GM20431 (cell line): ENCODE measurements at regions not wholly inside any gene's neighbourhood (a gene's known extent, or its start where the extent isn't known, plus 50 kb on each side); places are given as distances from the start of the nearest gene placed in this dataset.

Experiments
- in situ Hi-C: fragments of 300-500 bp; cut with MseI, MboI; formaldehyde crosslinking; loops from one replicate; pipeline ENCODE4 v1.15.0; 2020; ENCODE audit warnings: low sequenced_read_pairs; ENCODE audit not compliant: unreplicated experiment

- in situ Hi-C loops, result no loop called here
These were observed 397.1 kb upstream of the DCN start for GRCh38 chr12:91579516-91580263.

- in situ Hi-C loops, result no loop called here
These were observed 395.2 kb upstream of the DCN start for GRCh38 chr12:91577586-91578539.

DNA sequence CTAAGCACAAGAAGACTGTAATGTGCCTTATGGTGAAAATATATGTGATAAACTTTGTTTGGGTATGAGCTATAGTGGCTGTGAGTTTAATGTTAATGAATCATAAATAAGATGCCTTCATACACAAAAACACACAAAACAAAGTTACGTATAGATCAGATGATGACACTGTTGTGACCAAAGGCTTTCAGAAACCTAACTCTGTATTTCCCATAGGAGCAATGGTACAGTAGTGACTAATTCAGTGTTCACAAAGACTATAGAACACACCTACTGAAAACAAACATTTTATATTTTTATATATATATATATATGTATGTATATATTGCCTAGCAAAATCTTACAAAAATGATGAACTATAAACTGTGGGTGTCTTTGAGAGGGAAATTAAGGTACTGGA is 393.8 kb upstream of the DCN start:
- in situ Hi-C loops, result no loop called here

- in situ Hi-C loops, result no loop called here
These were observed 393.0 kb upstream of the DCN start for GRCh38 chr12:91575630-91576029.

GRCh38 chr12:91574975-91575374 is 392.4 kb upstream of the DCN start:
- in situ Hi-C loops, result no loop called here

DNA sequence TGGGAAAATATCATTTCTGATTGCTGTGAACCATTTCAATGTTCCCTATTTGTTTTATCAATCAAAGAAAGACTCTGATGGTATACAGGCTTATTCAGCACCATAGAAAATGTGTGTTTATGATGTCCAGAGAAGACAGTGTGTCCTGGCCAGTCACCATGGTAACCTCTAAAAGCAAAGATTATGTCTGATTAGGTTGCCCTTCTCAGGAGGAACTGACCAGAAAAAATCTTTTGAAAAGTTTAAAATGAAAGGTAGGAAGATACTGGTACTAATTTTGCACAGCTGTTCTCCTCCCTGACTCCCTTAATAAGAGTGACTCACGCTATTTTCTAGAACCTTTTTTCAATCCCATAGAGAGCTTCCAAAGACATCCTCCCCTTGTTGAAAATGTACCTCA is 391.8 kb upstream of the DCN start:
- in situ Hi-C loops, result no loop called here

DNA sequence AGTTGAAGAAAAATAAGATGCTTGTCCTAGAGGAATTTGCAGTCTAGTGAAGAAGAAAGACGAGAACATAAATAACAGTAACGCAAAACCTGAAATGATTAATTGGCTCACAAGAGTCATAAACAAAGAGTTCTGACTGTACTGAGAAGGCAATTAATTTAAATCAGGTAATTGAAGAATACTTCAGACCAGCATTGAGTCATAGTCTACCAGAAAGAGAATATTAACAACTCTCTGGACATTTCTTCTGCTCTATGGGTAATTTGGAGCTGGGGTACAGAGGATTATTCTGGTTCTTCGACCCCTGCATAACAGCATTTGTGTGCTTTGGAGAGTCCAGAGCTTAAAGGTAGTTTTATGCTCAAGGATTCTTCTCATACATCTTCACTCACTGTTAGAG is 390.3 kb upstream of the DCN start:
- in situ Hi-C loops, result no loop called here

- in situ Hi-C loops, result no loop called here
These were observed 384.5 kb upstream of the DCN start for GRCh38 chr12:91567100-91567485.

DNA sequence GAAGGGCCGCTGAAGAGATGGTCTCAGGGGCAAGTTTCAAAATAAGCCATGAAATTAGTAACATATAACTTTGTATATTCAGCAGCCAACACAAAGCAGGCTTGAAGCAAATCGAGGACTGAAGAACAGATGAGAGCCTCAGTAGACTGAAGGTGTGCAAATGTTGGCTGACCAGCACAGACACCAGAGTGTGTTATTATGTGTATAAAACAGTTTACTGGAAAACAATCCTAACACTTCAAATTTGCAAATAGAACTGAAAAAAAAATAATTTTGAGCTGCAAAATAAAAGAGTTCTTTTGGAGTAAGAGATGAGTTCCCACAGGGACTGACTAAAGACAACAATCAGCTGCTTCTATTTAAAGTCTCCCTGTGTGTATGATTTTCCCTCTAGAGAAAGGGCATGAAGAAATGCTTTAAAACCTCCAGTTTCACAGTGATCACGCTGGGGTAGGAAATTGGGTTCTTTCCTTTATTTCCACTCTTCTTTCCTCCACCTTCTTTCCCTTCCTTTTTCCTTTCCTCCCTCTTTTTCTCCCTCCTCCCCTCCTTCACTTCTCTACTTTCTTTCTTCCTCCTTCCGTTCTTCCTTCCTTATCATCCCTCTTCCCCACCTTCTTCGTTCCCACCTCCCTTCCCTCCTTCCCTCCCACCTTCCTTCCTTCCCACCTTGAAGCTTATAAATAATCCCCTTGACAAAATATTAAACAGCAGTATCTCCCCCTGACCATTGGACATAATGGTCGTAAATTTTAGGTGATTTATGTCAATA is 383.9 kb upstream of the DCN start:
- in situ Hi-C loops, result no loop called here

DNA sequence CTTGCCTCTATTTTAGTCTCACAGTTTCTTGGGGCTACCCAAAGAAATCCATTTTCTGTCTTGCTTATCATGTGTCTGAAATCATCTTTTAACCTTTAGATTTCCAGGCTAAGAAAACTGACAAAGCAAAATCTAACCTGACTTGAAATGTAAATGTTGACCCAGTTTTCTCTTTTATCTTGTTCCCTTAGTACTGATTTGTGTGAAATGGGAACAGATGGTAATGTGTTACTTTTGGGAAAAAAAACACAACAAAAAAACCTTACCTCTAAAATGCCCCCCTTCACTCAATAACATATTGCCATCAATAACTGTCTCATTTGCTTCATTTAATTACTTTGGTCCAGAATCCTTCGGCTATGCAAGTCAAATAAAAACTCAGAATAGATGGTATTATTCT is 383.2 kb upstream of the DCN start:
- in situ Hi-C loops, result no loop called here

GRCh38 chr12:91565246-91565645 is 382.6 kb upstream of the DCN start:
- in situ Hi-C loops, result no loop called here

DNA sequence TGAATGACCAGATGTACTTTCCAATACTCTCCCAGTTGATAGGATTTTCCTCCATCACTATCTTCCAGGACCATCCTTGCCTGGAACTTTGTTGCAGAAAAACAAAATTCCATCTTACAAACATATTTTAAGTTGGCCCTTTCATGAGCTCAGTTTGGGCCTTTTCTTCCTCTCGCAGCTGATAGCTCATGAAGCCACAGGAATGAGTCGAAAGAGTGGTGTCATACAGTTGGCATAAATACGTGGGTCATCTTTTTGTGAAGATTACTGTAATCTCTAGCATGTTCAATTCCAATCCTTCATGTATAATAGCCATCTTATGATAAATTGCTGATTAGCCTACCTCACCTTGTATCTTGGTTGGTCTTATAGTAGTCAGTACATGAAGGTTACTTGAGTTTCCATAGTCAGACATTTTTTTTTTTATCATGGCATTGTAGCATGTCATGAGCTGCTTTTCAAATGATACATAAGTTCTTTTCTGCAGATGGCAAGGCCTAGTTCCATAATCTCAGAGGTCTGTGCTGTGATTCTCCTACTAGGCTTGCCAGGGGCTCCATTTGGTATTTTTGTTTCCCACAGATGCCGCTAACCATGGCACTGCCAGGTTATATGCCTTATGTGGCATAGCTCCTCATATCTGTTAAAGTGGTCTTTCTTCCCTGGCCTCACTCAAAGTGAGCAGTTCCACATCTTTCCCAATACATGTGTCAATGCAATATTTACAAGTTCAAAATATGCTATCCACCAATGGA is 380.6 kb upstream of the DCN start:
- in situ Hi-C loops, result no loop called here

DNA sequence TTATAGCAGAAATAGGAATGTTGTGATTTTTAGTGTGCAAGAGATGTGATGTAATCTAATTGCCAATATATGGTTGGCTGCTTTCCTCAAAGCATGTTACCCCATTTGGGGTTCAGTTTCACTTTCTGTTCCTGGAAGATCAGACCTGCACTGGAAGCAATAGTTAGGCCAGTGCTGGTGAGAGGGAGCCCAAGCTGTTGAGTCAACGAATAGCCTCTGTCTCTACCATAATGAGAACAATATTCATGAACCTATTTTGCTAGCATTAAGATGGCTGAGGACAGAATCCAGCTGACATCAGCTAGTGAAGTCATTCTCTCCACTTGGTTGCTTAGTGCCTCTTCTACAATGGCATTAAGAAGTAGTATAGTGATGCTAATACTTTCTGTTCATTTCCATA is 379.9 kb upstream of the DCN start:
- in situ Hi-C loops, result no loop called here

GRCh38 chr12:91561958-91562325 is 379.3 kb upstream of the DCN start:
- in situ Hi-C loops, result no loop called here

- in situ Hi-C loops, result no loop called here
These were observed 378.8 kb upstream of the DCN start for GRCh38 chr12:91561301-91561957.

DNA sequence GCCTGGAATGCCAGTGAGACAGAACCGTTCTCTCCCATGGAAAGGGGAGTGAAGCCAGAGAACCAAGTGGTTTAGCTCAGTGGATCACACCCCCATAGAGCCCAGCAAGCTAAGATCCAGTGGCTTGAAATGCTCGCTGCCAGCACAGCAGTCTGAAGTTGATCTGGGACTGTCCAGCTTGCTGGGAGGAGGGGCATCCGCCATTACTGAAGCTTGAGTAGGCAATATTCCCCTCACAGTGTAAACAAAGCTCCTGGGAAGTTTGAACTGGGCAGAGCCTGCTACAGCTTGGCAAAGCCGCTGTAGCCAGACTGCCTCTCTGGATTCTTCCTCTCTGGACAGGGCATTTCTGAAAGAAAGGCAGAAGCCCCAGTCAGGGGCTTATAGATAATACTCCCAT is 374.3 kb upstream of the DCN start:
- in situ Hi-C loops, result no loop called here

GRCh38 chr12:91555436-91556415 is 373.1 kb upstream of the DCN start:
- in situ Hi-C loops, result no loop called here

- in situ Hi-C loops, result no loop called here
These were observed 369.3 kb upstream of the DCN start for GRCh38 chr12:91551927-91552326.
